OCI-LY1 (cell line): ENCODE measurements at regions not wholly inside any gene's neighbourhood (a gene's known extent, or its start where the extent isn't known, plus 50 kb on each side); places are given as distances from the start of the nearest gene placed in this dataset.

Experiments used
- H2AFZ ChIP-seq: fragments of 200-600 bp; sonication (generic), shearing (Covaris generic); 2 replicates; pipeline ENCODE4 v1.6.0; 2014; ENCODE audit warnings: antibody characterized with exemption, mild to moderate bottlenecking, low read length
- H3F3A ChIP-seq: fragments of 200-600 bp; sonication (generic), shearing (Covaris generic); 2 replicates; pipeline ENCODE4 v1.6.0; 2014; ENCODE audit warnings: mild to moderate bottlenecking, antibody characterized with exemption, low read length, moderate library complexity; ENCODE audit not compliant: insufficient read depth
- H3K27ac ChIP-seq: fragments of 200-600 bp; sonication (generic); 2 replicates; pipeline ENCODE4 v1.5.1; 2014; ENCODE audit warnings: low read length, mixed run types, mild to moderate bottlenecking, low read depth; ENCODE audit not compliant: poor library complexity, severe bottlenecking
- H3K27me3 ChIP-seq: fragments of 200-600 bp; sonication (generic); 2 replicates; pipeline ENCODE4 v1.6.0; 2014; ENCODE audit warnings: antibody characterized with exemption, mild to moderate bottlenecking, low read length, moderate library complexity; ENCODE audit not compliant: insufficient read depth
- H3K36me3 ChIP-seq: fragments of 200-600 bp; sonication (generic); 2 replicates; pipeline ENCODE4 v1.6.1; 2014; ENCODE audit warnings: mild to moderate bottlenecking, antibody characterized with exemption, low read length, moderate library complexity, mixed read lengths; ENCODE audit not compliant: insufficient read depth
- H3K4me1 ChIP-seq: fragments of 200-600 bp; sonication (generic); 2 replicates; pipeline ENCODE4 v1.5.1; 2014; ENCODE audit warnings: mild to moderate bottlenecking, low read length, moderate library complexity; ENCODE audit not compliant: insufficient read depth, severe bottlenecking
- H3K4me2 ChIP-seq: fragments of 200-600 bp; sonication (generic), shearing (Covaris generic); 2 replicates; pipeline ENCODE4 v1.6.1; 2014; ENCODE audit warnings: low read length
- H3K4me3 ChIP-seq: fragments of 200-600 bp; sonication (generic); 2 replicates; pipeline ENCODE4 v1.5.1; 2014; ENCODE audit warnings: low read length, low read depth, mild to moderate bottlenecking, mixed read lengths; ENCODE audit not compliant: poor library complexity, severe bottlenecking
- H3K79me2 ChIP-seq: fragments of 200-600 bp; shearing (Covaris generic); 2 replicates; pipeline ENCODE4 v1.6.1; 2016; ENCODE audit warnings: mixed run types, low read length, mixed read lengths; ENCODE audit not compliant: insufficient read depth
- H3K9ac ChIP-seq: fragments of 200-600 bp; sonication (generic), shearing (Covaris generic); 2 replicates; pipeline ENCODE4 v1.6.1; 2014; ENCODE audit warnings: mild to moderate bottlenecking, low read length, mixed read lengths
- H3K9me2 ChIP-seq: fragments of 200-600 bp; sonication (generic), shearing (Covaris generic); 2 replicates; pipeline ENCODE4 v1.6.1; 2014; ENCODE audit warnings: low read depth, mild to moderate bottlenecking, low read length, mixed read lengths
- H3K9me3 ChIP-seq: fragments of 200-600 bp; shearing (Covaris generic); 2 replicates; pipeline ENCODE4 v1.6.1; 2014; ENCODE audit warnings: low read length, mixed read lengths
- H4K20me1 ChIP-seq: fragments of 200-600 bp; sonication (generic), shearing (Covaris generic); 2 replicates; pipeline ENCODE4 v1.6.0; 2016; ENCODE audit warnings: mild to moderate bottlenecking, low read length; ENCODE audit not compliant: insufficient read depth
- CTCF ChIP-seq: fragments of 200-600 bp; sonication (generic), shearing (Covaris generic); IDR thresholded peaks from 2 replicates; pipeline ENCODE4 v1.5.1; 2017; ENCODE audit warnings: mild to moderate bottlenecking, antibody characterized with exemption, low read length, moderate library complexity, mixed read lengths
- EZH2 ChIP-seq: fragments of 200-600 bp; sonication (generic), shearing (Covaris generic); IDR thresholded peaks from 2 replicates; pipeline ENCODE4 v1.8.0; 2017; ENCODE audit warnings: borderline replicate concordance, mixed run types, mild to moderate bottlenecking, antibody characterized with exemption, low read length, moderate library complexity, mixed read lengths

- Histone ChIP-seq H3K79me2 (no peaks in the 10 kb centered on the region), H3K9me2 (no peaks in the 10 kb centered on the region), H3K9ac (no peak overlapping the region), H3K4me1 (no peaks in the 10 kb centered on the region), H3K9me3 (no peaks in the 10 kb centered on the region), H3F3A (no peaks in the 10 kb centered on the region), H3K27ac (no peak overlapping the region), H3K27me3 (no peaks in the 10 kb centered on the region), H3K36me3 (no peaks in the 10 kb centered on the region), H3K4me2 (no peak overlapping the region), H3K4me3 (no peak overlapping the region), H4K20me1 (no peaks in the 10 kb centered on the region), H2AFZ (no peak overlapping the region)
- TF ChIP-seq EZH2 = no peak
- TF ChIP-seq CTCF = no peak
Observed at GRCh38 chr13:80029170-80029569, 311.8 kb downstream of the SPRY2 start.

GRCh38 chr13:80022146-80022545 is 318.8 kb downstream of the SPRY2 start:
- Histone ChIP-seq H2AFZ (no peak overlapping the region), H3K27me3 (no peaks in the 10 kb centered on the region), H3K9me2 (no peaks in the 10 kb centered on the region), H3F3A (no peaks in the 10 kb centered on the region), H4K20me1 (no peaks in the 10 kb centered on the region; the same call in 1 of the 2 replicates), H3K79me2 (no peaks in the 10 kb centered on the region), H3K36me3 (no peaks in the 10 kb centered on the region), H3K9me3 (no peaks in the 10 kb centered on the region), H3K4me1 (no peaks in the 10 kb centered on the region), H3K27ac (no peak overlapping the region), H3K4me2 (no peak overlapping the region), H3K4me3 (no peak overlapping the region), H3K9ac (no peak overlapping the region)
- TF ChIP-seq EZH2 (no peak), CTCF (no peak)

- no peak overlapping the region for H2AFZ ChIP-seq
- H4K20me1 ChIP-seq = no peaks in the 10 kb centered on the region
- no peaks in the 10 kb centered on the region for H3K9me2 ChIP-seq
- no peak overlapping the region for H3K27ac ChIP-seq
- no peak overlapping the region for H3K4me3 ChIP-seq
- no peaks in the 10 kb centered on the region for H3F3A ChIP-seq
- H3K27me3 ChIP-seq = no peaks in the 10 kb centered on the region
- no peaks in the 10 kb centered on the region for H3K36me3 ChIP-seq
- H3K9me3 ChIP-seq = no peaks in the 10 kb centered on the region
- TF ChIP-seq CTCF (no peak), EZH2 (no peak)
- H3K79me2 ChIP-seq = no peaks in the 10 kb centered on the region
- H3K9ac ChIP-seq = no peak overlapping the region
- H3K4me1 ChIP-seq = no peaks in the 10 kb centered on the region
- H3K4me2 ChIP-seq = no peak overlapping the region
Observed at GRCh38 chr13:80012251-80012650, 328.7 kb downstream of the SPRY2 start.
